ENCODE measurements at regions not wholly inside any gene's neighbourhood (a gene's known extent, or its start where the extent isn't known, plus 50 kb on each side); places are given as distances from the start of the nearest gene placed in this dataset.

DNA sequence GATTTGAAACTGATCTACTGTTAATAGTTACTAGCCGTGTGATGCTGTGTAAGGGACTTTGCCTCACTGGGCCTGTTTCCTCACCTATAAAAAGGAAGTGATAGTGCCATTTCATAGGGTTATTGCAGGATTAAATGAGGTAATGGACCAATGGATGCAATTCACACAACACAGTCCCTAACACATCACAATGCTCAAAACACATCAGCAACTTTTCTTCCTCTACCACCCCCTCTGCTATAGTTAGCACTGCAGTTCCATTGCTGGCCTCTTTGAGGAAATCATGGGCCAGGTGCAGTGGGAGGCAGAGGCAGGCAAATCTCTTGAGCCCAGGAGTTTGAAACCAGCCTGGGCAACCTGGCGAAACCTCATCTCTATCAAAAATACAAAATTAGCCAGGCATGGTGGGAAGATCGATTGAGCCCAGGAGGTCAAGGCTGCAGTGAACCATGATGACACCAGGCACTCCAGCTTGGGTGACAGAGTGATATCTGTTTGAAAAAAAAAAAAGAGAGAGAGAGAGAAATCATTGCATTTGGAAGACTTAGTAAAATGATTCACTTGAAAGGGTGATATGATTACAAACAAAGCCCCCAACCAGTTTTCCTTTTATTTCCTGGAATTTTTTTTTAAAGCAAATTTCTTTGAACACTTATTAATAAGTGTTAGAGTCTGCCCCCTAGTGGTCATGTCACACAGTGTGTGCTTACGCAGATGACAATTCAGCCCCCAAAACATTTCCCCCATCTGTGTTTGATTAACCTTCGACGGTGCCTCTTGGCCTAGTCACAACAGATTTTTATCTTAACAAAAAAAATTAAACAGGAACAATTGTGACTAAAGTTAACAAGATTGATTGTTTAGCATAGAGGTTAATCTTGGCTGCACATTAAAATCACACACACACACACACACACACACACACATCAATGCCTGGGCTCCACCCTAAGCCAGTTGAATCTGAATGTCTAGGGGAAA is 88.6 kb upstream of the BCL11A start:
- no peaks in the 10 kb centered on the region for H3K36me3 ChIP-seq (ENCODE audit: insufficient read depth, low read length)
- Mint-ChIP-seq H3K4me3 (no peak overlapping the region), H3K27me3 (no peaks in the 10 kb centered on the region), H3K27ac (no peak overlapping the region), H3K36me3 (ENCODE audit: low read depth) (no peaks in the 10 kb centered on the region), H3K9me3 (no peaks in the 10 kb centered on the region), H3K4me1 (ENCODE audit: low read depth) (no peaks in the 10 kb centered on the region)
- TF ChIP-seq, protein P1, sequence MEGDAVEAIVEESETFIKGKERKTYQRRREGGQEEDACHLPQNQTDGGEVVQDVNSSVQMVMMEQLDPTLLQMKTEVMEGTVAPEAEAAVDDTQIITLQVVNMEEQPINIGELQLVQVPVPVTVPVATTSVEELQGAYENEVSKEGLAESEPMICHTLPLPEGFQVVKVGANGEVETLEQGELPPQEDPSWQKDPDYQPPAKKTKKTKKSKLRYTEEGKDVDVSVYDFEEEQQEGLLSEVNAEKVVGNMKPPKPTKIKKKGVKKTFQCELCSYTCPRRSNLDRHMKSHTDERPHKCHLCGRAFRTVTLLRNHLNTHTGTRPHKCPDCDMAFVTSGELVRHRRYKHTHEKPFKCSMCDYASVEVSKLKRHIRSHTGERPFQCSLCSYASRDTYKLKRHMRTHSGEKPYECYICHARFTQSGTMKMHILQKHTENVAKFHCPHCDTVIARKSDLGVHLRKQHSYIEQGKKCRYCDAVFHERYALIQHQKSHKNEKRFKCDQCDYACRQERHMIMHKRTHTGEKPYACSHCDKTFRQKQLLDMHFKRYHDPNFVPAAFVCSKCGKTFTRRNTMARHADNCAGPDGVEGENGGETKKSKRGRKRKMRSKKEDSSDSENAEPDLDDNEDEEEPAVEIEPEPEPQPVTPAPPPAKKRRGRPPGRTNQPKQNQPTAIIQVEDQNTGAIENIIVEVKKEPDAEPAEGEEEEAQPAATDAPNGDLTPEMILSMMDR (IDR thresholded peaks at IDR 0.05), result peak; percentile 84
- H3K9me3 ChIP-seq (ENCODE audit: control insufficient read depth in 1 of 2, insufficient read depth in 1 of 2, low read length in 2 of 2), result no peaks in the 10 kb centered on the region
- ChIA-PET CTCF (no interaction called here), POLR2A (interaction anchor here (0.6 kb wide), 1 partner anchor 923 kb away, joined by 3 read pairs; no protein-coding TSS in a partner anchor)
- ATAC-seq (ENCODE audit: poor library complexity), result no peak
- H3K4me1 ChIP-seq (ENCODE audit: insufficient read depth, low read length), result no peaks in the 10 kb centered on the region
- intact Hi-C loops (cut with DNase I, micrococcal nuclease), result loop anchor here in 1 of 2 experiments (10.0 kb wide), 1 partner anchor 1877 kb away; no protein-coding TSS in a partner anchor
- H3K27me3 ChIP-seq (ENCODE audit: control insufficient read depth in 1 of 2, insufficient read depth in 2 of 2, low read length in 2 of 2), result no peaks in the 10 kb centered on the region
- peak in 6 of 14 experiments; percentile 2 to 62 (median 38) for DNase-seq
- no peak overlapping the region for H3K27ac ChIP-seq (ENCODE audit: low read depth in 1 of 2, low read length in 2 of 2)
- no peak overlapping the region for H3K4me3 ChIP-seq (ENCODE audit: low read length)

DNA sequence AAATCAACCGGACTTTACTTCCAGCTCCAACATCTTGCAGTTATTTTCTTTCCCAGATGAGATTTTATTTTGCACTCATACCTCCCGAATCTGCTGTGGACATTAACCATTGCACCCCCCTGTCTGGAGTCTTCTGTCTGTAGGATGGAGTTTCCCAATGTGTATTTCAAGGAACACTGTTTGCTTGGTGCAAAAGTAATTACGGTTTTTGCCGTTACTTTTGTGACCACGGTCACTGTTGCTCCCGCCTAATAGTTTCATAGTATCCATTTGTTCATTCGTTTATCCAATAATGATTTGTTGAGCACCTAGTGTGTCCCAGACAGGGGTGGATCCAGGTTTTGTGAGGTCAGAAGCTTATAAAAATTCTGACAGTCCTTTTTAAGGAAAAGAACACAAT is 90.3 kb upstream of the BCL11A start:
- TF ChIP-seq, protein P1 (IDR thresholded peaks at IDR 0.05), result no peak
- ATAC-seq (ENCODE audit: poor library complexity) (no peak), DNase-seq (no peak)
- Histone ChIP-seq H3K36me3 (ENCODE audit: insufficient read depth, low read length) (no peaks in the 10 kb centered on the region), H3K9me3 (ENCODE audit: control insufficient read depth in 1 of 2, insufficient read depth in 1 of 2, low read length in 2 of 2) (no peaks in the 10 kb centered on the region), H3K4me1 (ENCODE audit: insufficient read depth, low read length) (no peaks in the 10 kb centered on the region), H3K4me3 (ENCODE audit: low read length) (no peak overlapping the region), H3K27ac (ENCODE audit: low read depth in 1 of 2, low read length in 2 of 2) (no peak overlapping the region), H3K27me3 (ENCODE audit: control insufficient read depth in 1 of 2, insufficient read depth in 2 of 2, low read length in 2 of 2) (no peaks in the 10 kb centered on the region)
- no peak overlapping the region for H3K27ac Mint-ChIP-seq
- no peaks in the 10 kb centered on the region for H3K27me3 Mint-ChIP-seq
- ChIA-PET CTCF (no interaction called here), POLR2A (no interaction called here)
- intact Hi-C loops (cut with DNase I, micrococcal nuclease), result loop anchor here in 1 of 2 experiments (10.0 kb wide), 1 partner anchor 1879 kb away; no protein-coding TSS in a partner anchor
- no peaks in the 10 kb centered on the region for H3K9me3 Mint-ChIP-seq
- H3K36me3 Mint-ChIP-seq (ENCODE audit: low read depth), result no peaks in the 10 kb centered on the region
- H3K4me1 Mint-ChIP-seq (ENCODE audit: low read depth), result no peaks in the 10 kb centered on the region
- H3K4me3 Mint-ChIP-seq, result no peak overlapping the region

DNA sequence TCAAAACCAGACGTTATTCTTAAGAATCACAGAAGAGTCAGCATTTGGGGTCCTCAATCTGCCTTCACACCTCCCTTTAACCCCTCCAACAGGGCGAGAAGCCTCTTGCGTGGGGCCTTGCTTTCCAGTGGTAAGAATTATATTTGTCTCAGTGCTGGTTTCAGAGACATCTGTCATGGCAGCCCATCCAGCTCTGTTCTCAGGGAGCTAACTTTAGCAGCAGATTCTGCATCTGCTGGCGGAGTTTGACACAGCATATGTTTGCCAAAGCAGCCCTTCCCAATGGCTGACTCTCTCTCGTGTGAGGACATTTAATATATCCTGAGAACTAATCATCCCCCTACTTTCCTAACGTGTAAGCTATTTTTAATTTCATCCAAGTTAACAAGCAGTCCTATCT is 91.5 kb upstream of the BCL11A start:
- no peak overlapping the region for H3K27ac Mint-ChIP-seq
- intact Hi-C loops (cut with DNase I, micrococcal nuclease), result loop anchor here in 1 of 2 experiments (10.0 kb wide), 1 partner anchor 1880 kb away; no protein-coding TSS in a partner anchor

More for the DNA sequence above, 91.5 kb upstream of the BCL11A start:
- ATAC-seq (ENCODE audit: poor library complexity), result no peak
- no peak overlapping the region for H3K4me3 ChIP-seq (ENCODE audit: low read length)
- ChIA-PET POLR2A (no interaction called here), CTCF (no interaction called here)
- H3K27me3 ChIP-seq (ENCODE audit: control insufficient read depth in 1 of 2, insufficient read depth in 2 of 2, low read length in 2 of 2), result no peaks in the 10 kb centered on the region
- no peak overlapping the region for H3K27ac ChIP-seq (ENCODE audit: low read depth in 1 of 2, low read length in 2 of 2)
- DNase-seq, result no peak
- H3K4me1 ChIP-seq (ENCODE audit: insufficient read depth, low read length), result no peaks in the 10 kb centered on the region
- H3K36me3 ChIP-seq (ENCODE audit: insufficient read depth, low read length), result no peaks in the 10 kb centered on the region
- Mint-ChIP-seq H3K27me3 (no peaks in the 10 kb centered on the region), H3K4me1 (ENCODE audit: low read depth) (no peaks in the 10 kb centered on the region), H3K9me3 (no peaks in the 10 kb centered on the region), H3K36me3 (ENCODE audit: low read depth) (no peaks in the 10 kb centered on the region), H3K4me3 (no peak overlapping the region)
- TF ChIP-seq, protein P1 (IDR thresholded peaks at IDR 0.05), result no peak
- no peaks in the 10 kb centered on the region for H3K9me3 ChIP-seq (ENCODE audit: control insufficient read depth in 1 of 2, insufficient read depth in 1 of 2, low read length in 2 of 2)

Measured in CD4-positive, alpha-beta T cell (primary cell).